ENCODE measurements at regions not wholly inside any gene's neighbourhood (a gene's known extent, or its start where the extent isn't known, plus 50 kb on each side); places are given as distances from the start of the nearest gene placed in this dataset.

DNA sequence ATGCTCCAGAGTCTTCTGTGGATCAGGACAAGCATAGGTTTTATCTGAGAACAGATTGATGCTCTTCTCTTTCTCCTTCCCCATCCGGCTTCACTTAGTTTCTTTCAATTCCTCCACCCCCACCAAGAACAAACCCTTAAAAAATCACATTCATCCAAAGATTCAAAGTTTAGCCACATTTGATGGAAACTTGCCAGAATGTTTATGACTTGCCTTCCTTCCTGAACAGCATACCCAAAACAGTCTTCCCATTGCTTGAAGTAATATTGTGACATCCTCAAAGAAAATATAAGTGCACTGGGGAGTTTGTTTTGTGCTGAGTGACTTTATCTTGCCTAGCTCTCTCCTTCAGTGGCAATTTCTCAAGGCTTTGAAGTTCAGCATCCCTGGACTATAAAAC, 83.0 kb downstream of the MAGEB17 start:
- no peaks in the 10 kb centered on the region for H3K9me3 ChIP-seq
- no peaks in the 10 kb centered on the region for H3K27me3 ChIP-seq
- no peak overlapping the region for H3K4me3 ChIP-seq
- no peaks in the 10 kb centered on the region for H3K36me3 ChIP-seq
- ATAC-seq (ENCODE audit: low FRiP score in 2 of 2) (no peak), DNase-seq (no peak)
- TF ChIP-seq, protein P1, sequence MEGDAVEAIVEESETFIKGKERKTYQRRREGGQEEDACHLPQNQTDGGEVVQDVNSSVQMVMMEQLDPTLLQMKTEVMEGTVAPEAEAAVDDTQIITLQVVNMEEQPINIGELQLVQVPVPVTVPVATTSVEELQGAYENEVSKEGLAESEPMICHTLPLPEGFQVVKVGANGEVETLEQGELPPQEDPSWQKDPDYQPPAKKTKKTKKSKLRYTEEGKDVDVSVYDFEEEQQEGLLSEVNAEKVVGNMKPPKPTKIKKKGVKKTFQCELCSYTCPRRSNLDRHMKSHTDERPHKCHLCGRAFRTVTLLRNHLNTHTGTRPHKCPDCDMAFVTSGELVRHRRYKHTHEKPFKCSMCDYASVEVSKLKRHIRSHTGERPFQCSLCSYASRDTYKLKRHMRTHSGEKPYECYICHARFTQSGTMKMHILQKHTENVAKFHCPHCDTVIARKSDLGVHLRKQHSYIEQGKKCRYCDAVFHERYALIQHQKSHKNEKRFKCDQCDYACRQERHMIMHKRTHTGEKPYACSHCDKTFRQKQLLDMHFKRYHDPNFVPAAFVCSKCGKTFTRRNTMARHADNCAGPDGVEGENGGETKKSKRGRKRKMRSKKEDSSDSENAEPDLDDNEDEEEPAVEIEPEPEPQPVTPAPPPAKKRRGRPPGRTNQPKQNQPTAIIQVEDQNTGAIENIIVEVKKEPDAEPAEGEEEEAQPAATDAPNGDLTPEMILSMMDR (IDR thresholded peaks at IDR 0.05) = no peak
- no peak for TF ChIP-seq POLR2A (IDR thresholded peaks at IDR 0.05)
- TF ChIP-seq POLR2AphosphoS5 (IDR thresholded peaks at IDR 0.05) = no peak
- no peak for TF ChIP-seq EP300 (IDR thresholded peaks at IDR 0.05)
- 50 to 65% methylated on average over 1 of the region's 1 CpG for WGBS, 2 donors
- no peaks in the 10 kb centered on the region for H3K4me1 ChIP-seq
- no peak overlapping the region for H3K27ac ChIP-seq

DNA sequence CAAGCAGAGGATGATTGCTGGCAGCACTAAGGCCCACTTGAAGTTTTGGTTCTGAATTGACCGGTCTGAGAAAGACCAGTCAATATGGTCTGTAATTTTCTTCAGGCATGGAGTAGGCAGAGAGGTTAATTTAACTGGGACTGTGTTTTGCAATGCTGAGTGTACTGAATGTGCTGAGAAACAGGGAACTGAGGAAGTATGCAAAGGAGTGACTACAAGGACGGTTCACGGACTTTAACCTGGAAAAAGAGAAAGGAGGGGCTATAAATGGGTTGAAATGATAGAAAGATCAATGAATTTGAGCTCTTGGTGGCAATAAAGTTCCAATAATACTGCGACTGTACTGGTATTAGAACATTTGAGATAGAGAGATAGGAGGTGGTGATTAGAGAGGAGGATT, 84.5 kb downstream of the MAGEB17 start:
- H3K27me3 ChIP-seq = no peaks in the 10 kb centered on the region
- no peak for DNase-seq
- H3K9me3 ChIP-seq = no peaks in the 10 kb centered on the region

DNA sequence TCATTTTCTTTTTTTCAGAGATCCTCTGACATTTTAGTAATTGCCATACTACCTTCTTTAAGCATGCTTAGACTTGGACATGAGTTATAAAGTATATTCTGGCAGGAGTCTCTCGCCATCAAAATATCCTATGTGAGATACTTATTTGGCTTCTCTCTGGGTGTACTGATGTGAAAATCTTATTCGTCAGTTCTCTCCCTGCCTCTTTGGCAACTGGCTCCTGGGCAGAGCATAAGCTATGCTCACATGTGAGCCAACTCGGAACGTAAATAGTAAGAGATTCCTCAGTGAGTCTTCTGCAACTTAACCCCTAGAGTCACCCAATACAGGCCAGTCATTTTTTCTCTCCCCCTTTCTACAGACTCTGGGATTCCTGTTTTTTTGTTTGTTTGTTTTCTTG, 91.6 kb downstream of the MAGEB17 start:
- WGBS, 2 donors = 45% methylated on average over 3 to 4 of the region's 4 CpGs

More for the DNA sequence above, 84.5 kb downstream of the MAGEB17 start:
- H3K27ac ChIP-seq = no peak overlapping the region
- ATAC-seq (ENCODE audit: low FRiP score in 2 of 2) = no peak
- TF ChIP-seq POLR2AphosphoS5 (IDR thresholded peaks at IDR 0.05) = no peak
- TF ChIP-seq, protein P1 (IDR thresholded peaks at IDR 0.05) = no peak
- 78 to 83% methylated on average over 4 of the region's 4 CpGs for WGBS, 2 donors
- H3K4me1 ChIP-seq = no peaks in the 10 kb centered on the region
- no peaks in the 10 kb centered on the region for H3K36me3 ChIP-seq
- H3K4me3 ChIP-seq = no peak overlapping the region

DNA sequence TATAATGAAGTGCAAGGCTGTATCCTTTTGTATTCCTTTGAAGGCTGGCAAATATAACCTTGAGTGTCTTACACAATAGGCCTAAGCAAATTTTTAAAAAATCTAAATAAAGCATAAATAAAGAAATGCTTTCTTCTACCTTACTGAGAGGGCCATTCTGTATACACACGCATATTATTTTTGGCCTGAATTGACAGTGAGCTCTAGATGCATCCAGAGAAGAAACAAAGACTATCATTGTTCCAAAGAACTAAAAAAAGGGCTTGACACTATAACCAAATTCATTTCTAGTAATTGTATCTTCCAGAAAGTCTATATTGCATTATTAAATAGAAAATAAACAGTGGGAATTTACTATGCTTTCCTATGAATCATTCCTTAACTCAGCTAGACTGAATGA, 100.2 kb downstream of the MAGEB17 start:
- no peaks in the 10 kb centered on the region for H3K36me3 ChIP-seq
- no peaks in the 10 kb centered on the region for H3K27me3 ChIP-seq
- TF ChIP-seq, protein P1 (IDR thresholded peaks at IDR 0.05) = no peak
- no peak for TF ChIP-seq POLR2AphosphoS5 (IDR thresholded peaks at IDR 0.05)
- TF ChIP-seq POLR2A (IDR thresholded peaks at IDR 0.05) = no peak
- no peak for TF ChIP-seq EP300 (IDR thresholded peaks at IDR 0.05)
- peaks cover 0 to 3% (median 0%) of the 10 kb centered on the region in 4 donors for H3K9me3 ChIP-seq
- H3K27ac ChIP-seq = no peak overlapping the region
- no peak overlapping the region for H3K4me3 ChIP-seq
- no peaks in the 10 kb centered on the region for H3K4me1 ChIP-seq
- no peak for DNase-seq
- 91 to 95% methylated on average over 1 of the region's 1 CpG for WGBS, 2 donors
- ATAC-seq (ENCODE audit: low FRiP score in 2 of 2) = no peak

More for the DNA sequence above, 91.6 kb downstream of the MAGEB17 start:
- Histone ChIP-seq H3K9me3 (no peaks in the 10 kb centered on the region), H3K36me3 (no peaks in the 10 kb centered on the region), H3K4me1 (no peaks in the 10 kb centered on the region), H3K4me3 (no peak overlapping the region), H3K27ac (no peak overlapping the region), H3K27me3 (no peaks in the 10 kb centered on the region)
- TF ChIP-seq POLR2A (IDR thresholded peaks at IDR 0.05) (no peak), EP300 (IDR thresholded peaks at IDR 0.05) (no peak), POLR2AphosphoS5 (IDR thresholded peaks at IDR 0.05) (no peak)
- TF ChIP-seq, protein P1 (IDR thresholded peaks at IDR 0.05) = no peak
- DNase-seq = no peak
- no peak for ATAC-seq (ENCODE audit: low FRiP score in 2 of 2)

DNA sequence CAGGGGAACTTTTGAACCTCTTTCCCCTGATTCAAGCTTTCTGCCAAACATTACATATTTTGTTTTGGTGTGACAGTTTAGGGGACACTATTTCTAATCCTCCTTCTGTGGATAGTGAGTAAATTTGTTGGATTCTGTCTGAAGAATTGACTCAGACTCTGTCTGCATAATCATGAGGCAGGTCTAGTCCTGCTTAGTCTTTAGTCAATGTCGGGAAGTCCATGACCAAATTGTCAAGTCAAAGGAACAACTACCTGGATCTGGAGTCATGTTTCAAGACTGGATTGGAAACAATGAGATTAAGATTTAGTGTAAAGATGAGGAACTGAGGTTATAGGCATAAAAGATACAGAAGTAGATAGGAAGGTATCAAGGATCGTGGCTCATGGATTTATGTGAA, 100.9 kb downstream of the MAGEB17 start:
- Histone ChIP-seq H3K9me3 (peaks cover 0 to 3% (median 0%) of the 10 kb centered on the region in 4 donors), H3K27me3 (no peaks in the 10 kb centered on the region), H3K27ac (no peak overlapping the region), H3K4me3 (no peak overlapping the region), H3K36me3 (no peaks in the 10 kb centered on the region), H3K4me1 (no peaks in the 10 kb centered on the region)
- TF ChIP-seq POLR2A (IDR thresholded peaks at IDR 0.05) = no peak
- TF ChIP-seq, protein P1 (IDR thresholded peaks at IDR 0.05) = no peak
- TF ChIP-seq EP300 (IDR thresholded peaks at IDR 0.05) = no peak
- TF ChIP-seq POLR2AphosphoS5 (IDR thresholded peaks at IDR 0.05) = no peak
- ATAC-seq (ENCODE audit: low FRiP score in 2 of 2) (no peak), DNase-seq (no peak)
- 87 to 92% methylated on average over 2 of the region's 2 CpGs for WGBS, 2 donors
